Esophagus muscularis mucosa (tissue), 4 donors: ENCODE measurements at regions not wholly inside any gene's neighbourhood (a gene's known extent, or its start where the extent isn't known, plus 50 kb on each side); places are given as distances from the start of the nearest gene placed in this dataset.

ENCODE experiments used
- DNase-seq: peaks from one replicate; pipeline ENCODE4 v3.0.0-alpha.2; 2017; ENCODE audit errors: extremely low spot score
- H3K27ac ChIP-seq, 4 donors: fragments of 200-600 bp; sonication (generic); replicated peaks in 1 of 4; 1 replicate in 3 of 4; 2 replicates in 1 of 4; pipeline ENCODE4 v1.5.1; 2016 to 2019; ENCODE audit warnings: mild to moderate bottlenecking in 1 of 4
- H3K27me3 ChIP-seq, 4 donors: fragments of 200-600 bp; sonication (generic); one replicate each; pipeline versions ENCODE4 v1.5.1 to v1.6.0; 2016 to 2019
- H3K36me3 ChIP-seq, 4 donors: fragments of 200-600 bp; sonication (generic); one replicate each; pipeline ENCODE4 v1.5.1; 2016 to 2019
- H3K4me1 ChIP-seq, 4 donors: fragments of 200-600 bp; sonication (generic); one replicate each; pipeline ENCODE4 v1.5.1; 2016 to 2019
- H3K4me3 ChIP-seq, 4 donors: fragments of 200-600 bp; sonication (generic); 1 replicate in 2 of 4; 2 replicates in 2 of 4; pipeline ENCODE4 v1.5.1; 2016 to 2019; ENCODE audit warnings: mild to moderate bottlenecking in 4 of 4, moderate library complexity in 1 of 4
- H3K9me3 ChIP-seq, 4 donors: fragments of 200-600 bp; sonication (generic); 1 replicate in 3 of 4; 2 replicates in 1 of 4; pipeline ENCODE4 v1.5.1; 2016 to 2019
- EP300 ChIP-seq: sonication (generic); formaldehyde crosslinking; IDR thresholded peaks from one replicate; pipeline ENCODE4 v1.6.1; 2017; ENCODE audit warnings: antibody characterized with exemption
- POLR2A ChIP-seq: fragments of 450-650 bp; IDR thresholded peaks from one replicate; pipeline ENCODE4 v1.6.1; 2017; ENCODE audit warnings: antibody characterized with exemption, moderate library complexity, mild to moderate bottlenecking, low read depth
- POLR2AphosphoS5 ChIP-seq, 2 donors: sonication (generic); formaldehyde crosslinking; IDR thresholded peaks; one replicate each; pipeline ENCODE4 v1.6.1; 2017; ENCODE audit warnings: antibody characterized with exemption in 2 of 2
- WGBS: methylation state at CpG from one replicate; pipeline ENCODE4 v1.1.5; 2018; 5-methylcytosine and 5-hydroxymethylcytosine counted together
- intact Hi-C: fragments of 100-400 bp; cut with DNase I; formaldehyde crosslinking; loops from one replicate; pipeline ENCODE4 v1.15.1; 2023
- TF ChIP-seq, protein P1 (sequence below), 3 experiments: fragments of 200-600 bp in 2 of 3; fragments of 450-650 bp in 1 of 3; sonication (generic) in 2 of 3; IDR thresholded peaks; one replicate each; pipeline ENCODE4 v1.5.1; 2017 to 2019; ENCODE audit warnings: antibody characterized with exemption in 3 of 3, mild to moderate bottlenecking in 2 of 3, moderate library complexity in 1 of 3

- intact Hi-C loops, result no loop called here
- Histone ChIP-seq H3K4me3 (no peak overlapping the region), H3K4me1 (peaks cover 0 to 33% (median 23%) of the 10 kb centered on the region in 4 donors), H3K36me3 (no peaks in the 10 kb centered on the region), H3K27ac (no peak overlapping the region), H3K9me3 (no peaks in the 10 kb centered on the region), H3K27me3 (no peaks in the 10 kb centered on the region)
- WGBS, result 90% methylated on average over 1 of the region's 1 CpG
- TF ChIP-seq POLR2AphosphoS5 (IDR thresholded peaks at IDR 0.05) (no peak), POLR2A (no peak), EP300 (no peak)
- no peak for DNase-seq
Observed at GRCh38 chr12:89939522-89940215, 231.0 kb upstream of the ATP2B1 start.

GRCh38 chr12:89936631-89937030 lies 228.0 kb upstream of the ATP2B1 start:
- Histone ChIP-seq H3K36me3 (no peaks in the 10 kb centered on the region), H3K9me3 (no peaks in the 10 kb centered on the region), H3K4me3 (no peak overlapping the region), H3K27me3 (no peaks in the 10 kb centered on the region), H3K4me1 (peaks cover 0 to 23% (median 13%) of the 10 kb centered on the region in 4 donors), H3K27ac (no peak overlapping the region)
- intact Hi-C loops, result no loop called here
- DNase-seq, result no peak
- 42% methylated on average over 3 of the region's 3 CpGs for WGBS
- TF ChIP-seq POLR2A (no peak), EP300 (no peak), POLR2AphosphoS5 (IDR thresholded peaks at IDR 0.05) (no peak)
- TF ChIP-seq, protein P1, sequence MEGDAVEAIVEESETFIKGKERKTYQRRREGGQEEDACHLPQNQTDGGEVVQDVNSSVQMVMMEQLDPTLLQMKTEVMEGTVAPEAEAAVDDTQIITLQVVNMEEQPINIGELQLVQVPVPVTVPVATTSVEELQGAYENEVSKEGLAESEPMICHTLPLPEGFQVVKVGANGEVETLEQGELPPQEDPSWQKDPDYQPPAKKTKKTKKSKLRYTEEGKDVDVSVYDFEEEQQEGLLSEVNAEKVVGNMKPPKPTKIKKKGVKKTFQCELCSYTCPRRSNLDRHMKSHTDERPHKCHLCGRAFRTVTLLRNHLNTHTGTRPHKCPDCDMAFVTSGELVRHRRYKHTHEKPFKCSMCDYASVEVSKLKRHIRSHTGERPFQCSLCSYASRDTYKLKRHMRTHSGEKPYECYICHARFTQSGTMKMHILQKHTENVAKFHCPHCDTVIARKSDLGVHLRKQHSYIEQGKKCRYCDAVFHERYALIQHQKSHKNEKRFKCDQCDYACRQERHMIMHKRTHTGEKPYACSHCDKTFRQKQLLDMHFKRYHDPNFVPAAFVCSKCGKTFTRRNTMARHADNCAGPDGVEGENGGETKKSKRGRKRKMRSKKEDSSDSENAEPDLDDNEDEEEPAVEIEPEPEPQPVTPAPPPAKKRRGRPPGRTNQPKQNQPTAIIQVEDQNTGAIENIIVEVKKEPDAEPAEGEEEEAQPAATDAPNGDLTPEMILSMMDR (IDR thresholded peaks at IDR 0.05), result no peak

- Histone ChIP-seq H3K9me3 (no peaks in the 10 kb centered on the region), H3K4me1 (peaks cover 0 to 23% (median 13%) of the 10 kb centered on the region in 4 donors), H3K27ac (no peak overlapping the region), H3K4me3 (no peak overlapping the region), H3K36me3 (no peaks in the 10 kb centered on the region), H3K27me3 (no peaks in the 10 kb centered on the region)
- 74% methylated on average over 6 of the region's 6 CpGs for WGBS
- TF ChIP-seq, protein P1 (IDR thresholded peaks at IDR 0.05), result no peak
- no peak for TF ChIP-seq POLR2AphosphoS5 (IDR thresholded peaks at IDR 0.05)
- TF ChIP-seq POLR2A, result no peak
- no peak for TF ChIP-seq EP300
- intact Hi-C loops, result no loop called here
- DNase-seq, result no peak
Observed at GRCh38 chr12:89935850-89936249, 227.2 kb upstream of the ATP2B1 start.

DNA sequence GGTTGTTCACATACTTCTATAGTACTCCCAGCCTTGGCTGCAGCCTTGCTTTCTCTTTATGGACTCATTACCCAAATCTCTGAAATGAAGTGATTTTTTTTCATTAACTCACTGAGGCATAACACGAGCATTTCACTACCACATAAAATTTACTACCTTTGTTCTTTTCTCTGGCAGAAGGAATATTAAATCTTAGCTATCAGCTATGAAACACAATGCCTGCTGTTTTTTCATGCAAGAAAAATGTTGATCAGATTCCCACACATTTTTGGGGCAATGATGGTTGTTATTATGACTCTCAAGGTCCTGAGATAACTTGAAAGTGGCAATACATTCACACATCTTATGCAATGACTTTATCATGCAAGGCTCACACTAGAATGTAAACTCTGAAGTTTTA lies 225.3 kb upstream of the ATP2B1 start:
- 79% methylated on average over 1 of the region's 1 CpG for WGBS
- intact Hi-C loops, result no loop called here
- DNase-seq, result no peak

DNA sequence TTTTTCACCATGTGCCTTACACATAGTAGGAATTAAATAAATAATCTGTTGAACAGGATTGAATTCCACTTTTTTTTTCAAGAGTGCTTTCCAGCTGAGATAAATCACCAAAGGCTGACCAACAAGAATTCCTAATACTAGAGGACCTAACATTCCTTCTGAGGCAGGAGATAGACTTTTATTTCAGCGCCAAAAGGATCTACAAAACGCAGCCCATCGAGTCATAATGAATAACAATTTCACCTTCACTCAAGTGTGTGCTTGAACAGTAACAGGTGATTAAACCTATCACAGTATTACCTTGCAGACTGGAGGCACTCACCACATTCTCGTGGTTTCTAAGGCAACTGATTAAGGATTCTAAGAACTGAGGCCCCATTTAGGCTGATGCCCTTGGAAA lies 224.3 kb upstream of the ATP2B1 start:
- 90% methylated on average over 4 of the region's 4 CpGs for WGBS
- Histone ChIP-seq H3K36me3 (no peaks in the 10 kb centered on the region), H3K9me3 (no peaks in the 10 kb centered on the region), H3K27ac (no peak overlapping the region), H3K4me1 (peaks cover 0 to 23% (median 13%) of the 10 kb centered on the region in 4 donors), H3K27me3 (no peaks in the 10 kb centered on the region), H3K4me3 (no peak overlapping the region)
- intact Hi-C loops, result no loop called here
- no peak for DNase-seq
- TF ChIP-seq POLR2AphosphoS5 (IDR thresholded peaks at IDR 0.05) (no peak), POLR2A (no peak), EP300 (no peak)
- TF ChIP-seq, protein P1 (IDR thresholded peaks at IDR 0.05), result no peak

More for the DNA sequence above, 225.3 kb upstream of the ATP2B1 start:
- no peak overlapping the region for H3K4me3 ChIP-seq
- TF ChIP-seq, protein P1 (IDR thresholded peaks at IDR 0.05), result no peak
- TF ChIP-seq EP300 (no peak), POLR2AphosphoS5 (IDR thresholded peaks at IDR 0.05) (no peak), POLR2A (no peak)
- no peak overlapping the region for H3K27ac ChIP-seq
- no peaks in the 10 kb centered on the region for H3K27me3 ChIP-seq
- H3K9me3 ChIP-seq, result no peaks in the 10 kb centered on the region
- peaks cover 0 to 23% (median 13%) of the 10 kb centered on the region in 4 donors for H3K4me1 ChIP-seq
- H3K36me3 ChIP-seq, result no peaks in the 10 kb centered on the region
